ENCODE measurements at regions not wholly inside any gene's neighbourhood (a gene's known extent, or its start where the extent isn't known, plus 50 kb on each side); places are given as distances from the start of the nearest gene placed in this dataset.

DNA sequence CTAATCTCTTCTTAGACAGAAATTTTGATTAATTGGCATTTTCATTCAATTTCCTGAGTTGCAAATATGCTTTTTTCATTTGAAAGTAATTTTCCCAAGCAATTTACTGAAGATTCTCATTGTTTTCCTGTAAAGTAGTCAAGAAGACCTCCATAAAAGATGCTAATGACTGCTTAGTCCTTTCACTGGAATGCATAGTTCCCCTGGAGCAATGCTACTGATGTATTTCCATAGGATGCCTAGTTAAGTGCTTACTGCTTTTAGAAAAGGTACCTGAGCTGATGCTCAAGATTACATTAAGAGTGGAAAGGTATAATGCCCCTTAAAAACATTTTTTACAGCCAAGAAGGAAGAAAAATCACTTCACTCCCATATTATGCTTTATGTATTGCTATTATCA lies 109.2 kb upstream of the EMB start:
- Histone ChIP-seq H3K4me2 (ENCODE audit: insufficient read depth, low read length) (no peak overlapping the region), H3K27ac (ENCODE audit: insufficient read depth, low read depth, low read length) (no peak overlapping the region), H3K27me3 (ENCODE audit: control insufficient read depth in 2 of 2, insufficient read depth in 2 of 2, low read length in 2 of 2) (no peaks in the 10 kb centered on the region), H3K9me1 (replicated peaks; ENCODE audit: control insufficient read depth, extremely low read depth, insufficient read depth, low read length) (no peaks in the 10 kb centered on the region), H3K4me3 (replicated peaks in 1 of 3; ENCODE audit: insufficient read depth in 1 of 3, low read depth in 1 of 3, low read length in 3 of 3) (no peak overlapping the region), H3K79me2 (ENCODE audit: control insufficient read depth, insufficient read depth, low read length) (no peaks in the 10 kb centered on the region), H4K20me1 (replicated peaks; ENCODE audit: control insufficient read depth, extremely low read depth, insufficient read depth, low read length) (no peaks in the 10 kb centered on the region), H3K36me3 (ENCODE audit: control insufficient read depth in 2 of 2, extremely low read depth in 1 of 2, insufficient read depth in 2 of 2, low read length in 2 of 2) (no peaks in the 10 kb centered on the region), H3K9me3 (replicated peaks; ENCODE audit: control insufficient read depth, insufficient read depth, low read length) (no peaks in the 10 kb centered on the region), H3K4me1 (ENCODE audit: control insufficient read depth, extremely low read depth, insufficient read depth, low read length) (no peaks in the 10 kb centered on the region), H3K9ac (replicated peaks; ENCODE audit: extremely low read depth, insufficient read depth, low read length) (no peak overlapping the region), H2AFZ (ENCODE audit: low read depth, low read length) (no peak overlapping the region)
- ChIA-PET CTCF (no interaction called here), POLR2A (no interaction called here)
- intact Hi-C loops (cut with micrococcal nuclease): no loop called here
- dilution Hi-C loops (cut with MboI; ENCODE audit: extremely low pct_ligation_motif_present, low sequenced_read_pairs): no loop called here
- TF ChIP-seq JUN (IDR thresholded peaks at IDR 0.05; ENCODE audit: borderline replicate concordance, insufficient read depth, insufficient read length, low read depth) (no peak), POLR2AphosphoS5 (IDR thresholded peaks at IDR 0.05; ENCODE audit: insufficient read depth, low read depth, low read length) (no peak), POLR2A (IDR thresholded peaks at IDR 0.05; ENCODE audit: low read depth, low read length) (no peak), FOS (IDR thresholded peaks at IDR 0.05; ENCODE audit: borderline replicate concordance, insufficient read depth, low read length) (no peak), MAX (IDR thresholded peaks at IDR 0.05; ENCODE audit: insufficient read depth, insufficient read length) (no peak)
- DNase-seq (ENCODE audit: low read depth, low spot score) (no peak), FAIRE-seq (no peak)
- BruUV-seq (replicated peaks): no TSS peak

GRCh38 chr5:50550993-50551392 lies 109.9 kb upstream of the EMB start:
- no peak overlapping the region for H3K9ac ChIP-seq (replicated peaks; ENCODE audit: extremely low read depth, insufficient read depth, low read length)
- H3K36me3 ChIP-seq (ENCODE audit: control insufficient read depth in 2 of 2, extremely low read depth in 1 of 2, insufficient read depth in 2 of 2, low read length in 2 of 2): no peaks in the 10 kb centered on the region
- H3K9me1 ChIP-seq (replicated peaks; ENCODE audit: control insufficient read depth, extremely low read depth, insufficient read depth, low read length): no peaks in the 10 kb centered on the region
- BruUV-seq (replicated peaks): no TSS peak
- no peaks in the 10 kb centered on the region for H4K20me1 ChIP-seq (replicated peaks; ENCODE audit: control insufficient read depth, extremely low read depth, insufficient read depth, low read length)
- intact Hi-C loops (cut with micrococcal nuclease) (no loop called here), dilution Hi-C loops (cut with MboI; ENCODE audit: extremely low pct_ligation_motif_present, low sequenced_read_pairs) (no loop called here)
- H2AFZ ChIP-seq (ENCODE audit: low read depth, low read length): no peak overlapping the region
- TF ChIP-seq GATA2 (IDR thresholded peaks at IDR 0.05; ENCODE audit: insufficient read depth, insufficient read length, low read depth, low read length): no peak
- TF ChIP-seq POLR2A (IDR thresholded peaks at IDR 0.05; ENCODE audit: low read depth, low read length): no peak
- no peak for TF ChIP-seq MYC (IDR thresholded peaks at IDR 0.05; ENCODE audit: low read depth, low read length)
- TF ChIP-seq POLR2AphosphoS5 (IDR thresholded peaks at IDR 0.05; ENCODE audit: insufficient read depth, low read depth, low read length): no peak
- TF ChIP-seq, protein P1, sequence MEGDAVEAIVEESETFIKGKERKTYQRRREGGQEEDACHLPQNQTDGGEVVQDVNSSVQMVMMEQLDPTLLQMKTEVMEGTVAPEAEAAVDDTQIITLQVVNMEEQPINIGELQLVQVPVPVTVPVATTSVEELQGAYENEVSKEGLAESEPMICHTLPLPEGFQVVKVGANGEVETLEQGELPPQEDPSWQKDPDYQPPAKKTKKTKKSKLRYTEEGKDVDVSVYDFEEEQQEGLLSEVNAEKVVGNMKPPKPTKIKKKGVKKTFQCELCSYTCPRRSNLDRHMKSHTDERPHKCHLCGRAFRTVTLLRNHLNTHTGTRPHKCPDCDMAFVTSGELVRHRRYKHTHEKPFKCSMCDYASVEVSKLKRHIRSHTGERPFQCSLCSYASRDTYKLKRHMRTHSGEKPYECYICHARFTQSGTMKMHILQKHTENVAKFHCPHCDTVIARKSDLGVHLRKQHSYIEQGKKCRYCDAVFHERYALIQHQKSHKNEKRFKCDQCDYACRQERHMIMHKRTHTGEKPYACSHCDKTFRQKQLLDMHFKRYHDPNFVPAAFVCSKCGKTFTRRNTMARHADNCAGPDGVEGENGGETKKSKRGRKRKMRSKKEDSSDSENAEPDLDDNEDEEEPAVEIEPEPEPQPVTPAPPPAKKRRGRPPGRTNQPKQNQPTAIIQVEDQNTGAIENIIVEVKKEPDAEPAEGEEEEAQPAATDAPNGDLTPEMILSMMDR (IDR thresholded peaks at IDR 0.05; ENCODE audit: extremely low read depth in 1 of 2, insufficient read depth in 1 of 2, low read depth in 1 of 2, low read length in 2 of 2): no peak
- TF ChIP-seq EZH2 (IDR thresholded peaks at IDR 0.05; ENCODE audit: borderline replicate concordance, low read depth, low read length, severe bottlenecking): no peak
- H3K79me2 ChIP-seq (ENCODE audit: control insufficient read depth, insufficient read depth, low read length): no peaks in the 10 kb centered on the region
- POLR2A ChIA-PET: no interaction called here
- no peak overlapping the region for H3K4me2 ChIP-seq (ENCODE audit: insufficient read depth, low read length)
- DNase-seq (ENCODE audit: low read depth, low spot score) (no peak), FAIRE-seq (no peak)
- no peaks in the 10 kb centered on the region for H3K4me1 ChIP-seq (ENCODE audit: control insufficient read depth, extremely low read depth, insufficient read depth, low read length)
- H3K27ac ChIP-seq (ENCODE audit: insufficient read depth, low read depth, low read length): no peak overlapping the region
- CTCF ChIA-PET: no interaction called here
- H3K4me3 ChIP-seq (replicated peaks in 1 of 3; ENCODE audit: insufficient read depth in 1 of 3, low read depth in 1 of 3, low read length in 3 of 3): no peak overlapping the region
- no peaks in the 10 kb centered on the region for H3K9me3 ChIP-seq (replicated peaks; ENCODE audit: control insufficient read depth, insufficient read depth, low read length)
- no peaks in the 10 kb centered on the region for H3K27me3 ChIP-seq (ENCODE audit: control insufficient read depth in 2 of 2, insufficient read depth in 2 of 2, low read length in 2 of 2)

Data from endothelial cell of umbilical vein (primary cell).